GM10266 (cell line): ENCODE measurements at regions not wholly inside any gene's neighbourhood (a gene's known extent, or its start where the extent isn't known, plus 50 kb on each side); places are given as distances from the start of the nearest gene placed in this dataset.

ENCODE experiments used
- DNase-seq: peaks from one replicate; pipeline ENCODE4 v3.0.0; 2012; ENCODE audit errors: extremely low spot score
- CTCF ChIP-seq: IDR thresholded peaks from 2 replicates; pipeline ENCODE4 v1.5.1; 2012; ENCODE audit warnings: mild to moderate bottlenecking, low read depth; ENCODE audit not compliant: control insufficient read depth, insufficient read depth; ENCODE audit errors: missing control alignments

GRCh38 chr3:181383201-181383600 is 328.5 kb upstream of the SOX2 start:
- no peak for DNase-seq
- TF ChIP-seq CTCF, result no peak

- DNase-seq, result no peak
- TF ChIP-seq CTCF, result no peak
Observed at GRCh38 chr3:181382656-181383055, 329.1 kb upstream of the SOX2 start.

GRCh38 chr3:181379278-181379677 is 332.4 kb upstream of the SOX2 start:
- DNase-seq, result no peak
- no peak for TF ChIP-seq CTCF

GRCh38 chr3:181369637-181370036 is 342.1 kb upstream of the SOX2 start:
- DNase-seq, result no peak
- no peak for TF ChIP-seq CTCF

GRCh38 chr3:181363231-181363630 is 348.5 kb upstream of the SOX2 start:
- TF ChIP-seq CTCF, result no peak
- no peak for DNase-seq

- DNase-seq, result no peak
- TF ChIP-seq CTCF, result no peak
Observed at GRCh38 chr3:181362378-181362777, 349.3 kb upstream of the SOX2 start.

- TF ChIP-seq CTCF, result no peak
Observed at GRCh38 chr3:181358562-181358961, 353.2 kb upstream of the SOX2 start.

More at GRCh38 chr3:181358562-181358961, 353.2 kb upstream of the SOX2 start:
- DNase-seq, result no peak
